ENCODE measurements at regions not wholly inside any gene's neighbourhood (a gene's known extent, or its start where the extent isn't known, plus 50 kb on each side); places are given as distances from the start of the nearest gene placed in this dataset.
A peak's percentile ranks its signal among the peaks of the same experiment; 100 is the strongest.

- Histone ChIP-seq H3K9ac (ENCODE audit: low read length) (no peak overlapping the region), H3K9me3 (ENCODE audit: control insufficient read depth, insufficient read depth, low read depth, low read length) (no peaks in the 10 kb centered on the region), H3K4me3 (ENCODE audit: low read depth, low read length) (no peak overlapping the region), H3K4me1 (ENCODE audit: control insufficient read depth, insufficient read depth, low read length) (peaks cover 5% of the 10 kb centered on the region; the same call in 1 of the 2 replicates), H3K27ac (ENCODE audit: low read depth, low read length) (no peak overlapping the region), H3K27me3 (ENCODE audit: control insufficient read depth, insufficient read depth, low read length) (no peaks in the 10 kb centered on the region), H3K36me3 (ENCODE audit: control insufficient read depth, insufficient read depth, low read length) (no peaks in the 10 kb centered on the region)
Observed at GRCh38 chr13:47671776-47672175, 329.3 kb downstream of the SUCLA2 start.

- Histone ChIP-seq H3K9me3 (ENCODE audit: control insufficient read depth, insufficient read depth, low read depth, low read length) (peaks cover 8% of the 10 kb centered on the region; the same call in 1 of the 2 replicates), H3K27ac (ENCODE audit: low read depth, low read length) (no peak overlapping the region), H3K36me3 (ENCODE audit: control insufficient read depth, insufficient read depth, low read length) (no peaks in the 10 kb centered on the region), H3K9ac (ENCODE audit: low read length) (no peak overlapping the region), H3K4me1 (ENCODE audit: control insufficient read depth, insufficient read depth, low read length) (peaks cover 4% of the 10 kb centered on the region; the same call in 1 of the 2 replicates), H3K27me3 (ENCODE audit: control insufficient read depth, insufficient read depth, low read length) (no peaks in the 10 kb centered on the region), H3K4me3 (ENCODE audit: low read depth, low read length) (no peak overlapping the region)
Observed at GRCh38 chr13:47665043-47665442, 336.0 kb downstream of the SUCLA2 start.

GRCh38 chr13:47661076-47661475 is 340.0 kb downstream of the SUCLA2 start:
- Histone ChIP-seq H3K27ac (ENCODE audit: low read depth, low read length) (no peak overlapping the region), H3K9me3 (ENCODE audit: control insufficient read depth, insufficient read depth, low read depth, low read length) (peaks cover 7% of the 10 kb centered on the region; the same call in 1 of the 2 replicates), H3K36me3 (ENCODE audit: control insufficient read depth, insufficient read depth, low read length) (no peaks in the 10 kb centered on the region), H3K27me3 (ENCODE audit: control insufficient read depth, insufficient read depth, low read length) (no peaks in the 10 kb centered on the region), H3K9ac (ENCODE audit: low read length) (no peak overlapping the region), H3K4me3 (ENCODE audit: low read depth, low read length) (no peak overlapping the region), H3K4me1 (ENCODE audit: control insufficient read depth, insufficient read depth, low read length) (peaks cover 4% of the 10 kb centered on the region; the same call in 1 of the 2 replicates)

- Histone ChIP-seq H3K9ac (ENCODE audit: low read length) (no peak overlapping the region), H3K27me3 (ENCODE audit: control insufficient read depth, insufficient read depth, low read length) (no peaks in the 10 kb centered on the region), H3K36me3 (ENCODE audit: control insufficient read depth, insufficient read depth, low read length) (no peaks in the 10 kb centered on the region), H3K4me3 (ENCODE audit: low read depth, low read length) (no peak overlapping the region), H3K27ac (ENCODE audit: low read depth, low read length) (no peak overlapping the region), H3K9me3 (ENCODE audit: control insufficient read depth, insufficient read depth, low read depth, low read length) (peaks cover 6% of the 10 kb centered on the region; the same call in 1 of the 2 replicates), H3K4me1 (ENCODE audit: control insufficient read depth, insufficient read depth, low read length) (no peaks in the 10 kb centered on the region)
Observed at GRCh38 chr13:47656651-47657050, 344.4 kb downstream of the SUCLA2 start.

- H3K9ac ChIP-seq (ENCODE audit: low read length), result no peak overlapping the region
- H3K36me3 ChIP-seq (ENCODE audit: control insufficient read depth, insufficient read depth, low read length), result no peaks in the 10 kb centered on the region
- no peak overlapping the region for H3K4me3 ChIP-seq (ENCODE audit: low read depth, low read length)
- H3K27me3 ChIP-seq (ENCODE audit: control insufficient read depth, insufficient read depth, low read length), result no peaks in the 10 kb centered on the region
- H3K4me1 ChIP-seq (ENCODE audit: control insufficient read depth, insufficient read depth, low read length), result no peaks in the 10 kb centered on the region
- no peaks in the 10 kb centered on the region for H3K9me3 ChIP-seq (ENCODE audit: control insufficient read depth, insufficient read depth, low read depth, low read length)
- H3K27ac ChIP-seq (ENCODE audit: low read depth, low read length), result no peak overlapping the region
Observed at GRCh38 chr13:47650209-47650608, 350.9 kb downstream of the SUCLA2 start.

- Histone ChIP-seq H3K4me3 (ENCODE audit: low read depth, low read length) (no peak overlapping the region), H3K9ac (ENCODE audit: low read length) (no peak overlapping the region), H3K36me3 (ENCODE audit: control insufficient read depth, insufficient read depth, low read length) (no peaks in the 10 kb centered on the region), H3K27me3 (ENCODE audit: control insufficient read depth, insufficient read depth, low read length) (no peaks in the 10 kb centered on the region), H3K27ac (ENCODE audit: low read depth, low read length) (no peak overlapping the region), H3K9me3 (ENCODE audit: control insufficient read depth, insufficient read depth, low read depth, low read length) (no peaks in the 10 kb centered on the region), H3K4me1 (ENCODE audit: control insufficient read depth, insufficient read depth, low read length) (no peaks in the 10 kb centered on the region)
Observed at GRCh38 chr13:47647001-47647400, 354.1 kb downstream of the SUCLA2 start.

GRCh38 chr13:47646298-47646697 is 354.8 kb downstream of the SUCLA2 start:
- H3K4me3 ChIP-seq (ENCODE audit: low read depth, low read length), result no peak overlapping the region
- H3K27ac ChIP-seq (ENCODE audit: low read depth, low read length), result no peak overlapping the region
- H3K9me3 ChIP-seq (ENCODE audit: control insufficient read depth, insufficient read depth, low read depth, low read length), result no peaks in the 10 kb centered on the region
- no peaks in the 10 kb centered on the region for H3K4me1 ChIP-seq (ENCODE audit: control insufficient read depth, insufficient read depth, low read length)
- no peaks in the 10 kb centered on the region for H3K36me3 ChIP-seq (ENCODE audit: control insufficient read depth, insufficient read depth, low read length)
- no peak overlapping the region for H3K9ac ChIP-seq (ENCODE audit: low read length)
- no peaks in the 10 kb centered on the region for H3K27me3 ChIP-seq (ENCODE audit: control insufficient read depth, insufficient read depth, low read length)

- H3K4me1 ChIP-seq (ENCODE audit: control insufficient read depth, insufficient read depth, low read length), result no peaks in the 10 kb centered on the region
- H3K27me3 ChIP-seq (ENCODE audit: control insufficient read depth, insufficient read depth, low read length), result no peaks in the 10 kb centered on the region
- no peak overlapping the region for H3K4me3 ChIP-seq (ENCODE audit: low read depth, low read length)
- no peak overlapping the region for H3K27ac ChIP-seq (ENCODE audit: low read depth, low read length)
- H3K9ac ChIP-seq (ENCODE audit: low read length), result no peak overlapping the region
- H3K9me3 ChIP-seq (ENCODE audit: control insufficient read depth, insufficient read depth, low read depth, low read length), result peaks cover 5% of the 10 kb centered on the region; the same call in 1 of the 2 replicates
- H3K36me3 ChIP-seq (ENCODE audit: control insufficient read depth, insufficient read depth, low read length), result no peaks in the 10 kb centered on the region
Observed at GRCh38 chr13:47639738-47640447, 361.2 kb downstream of the SUCLA2 start.

GRCh38 chr13:47638627-47639026 is 362.4 kb downstream of the SUCLA2 start:
- Histone ChIP-seq H3K9ac (ENCODE audit: low read length) (no peak overlapping the region), H3K36me3 (ENCODE audit: control insufficient read depth, insufficient read depth, low read length) (no peaks in the 10 kb centered on the region), H3K27ac (ENCODE audit: low read depth, low read length) (no peak overlapping the region), H3K27me3 (ENCODE audit: control insufficient read depth, insufficient read depth, low read length) (no peaks in the 10 kb centered on the region), H3K4me3 (ENCODE audit: low read depth, low read length) (no peak overlapping the region), H3K9me3 (ENCODE audit: control insufficient read depth, insufficient read depth, low read depth, low read length) (peaks cover 9% of the 10 kb centered on the region), H3K4me1 (ENCODE audit: control insufficient read depth, insufficient read depth, low read length) (no peaks in the 10 kb centered on the region)

GRCh38 chr13:47632311-47632710 is 368.8 kb downstream of the SUCLA2 start:
- peaks cover 14% of the 10 kb centered on the region for H3K9me3 ChIP-seq (ENCODE audit: control insufficient read depth, insufficient read depth, low read depth, low read length)
- no peaks in the 10 kb centered on the region for H3K36me3 ChIP-seq (ENCODE audit: control insufficient read depth, insufficient read depth, low read length)
- no peak overlapping the region for H3K4me3 ChIP-seq (ENCODE audit: low read depth, low read length)
- no peak overlapping the region for H3K9ac ChIP-seq (ENCODE audit: low read length)
- peaks cover 10% of the 10 kb centered on the region for H3K4me1 ChIP-seq (ENCODE audit: control insufficient read depth, insufficient read depth, low read length)
- H3K27me3 ChIP-seq (ENCODE audit: control insufficient read depth, insufficient read depth, low read length), result no peaks in the 10 kb centered on the region
- peak overlapping the region; percentile 14; the same call in 1 of the 2 replicates for H3K27ac ChIP-seq (ENCODE audit: low read depth, low read length)

- Histone ChIP-seq H3K27ac (ENCODE audit: low read depth, low read length) (no peak overlapping the region), H3K4me1 (ENCODE audit: control insufficient read depth, insufficient read depth, low read length) (peaks cover 10% of the 10 kb centered on the region), H3K9me3 (ENCODE audit: control insufficient read depth, insufficient read depth, low read depth, low read length) (peaks cover 5% of the 10 kb centered on the region; the same call in 1 of the 2 replicates), H3K27me3 (ENCODE audit: control insufficient read depth, insufficient read depth, low read length) (no peaks in the 10 kb centered on the region), H3K36me3 (ENCODE audit: control insufficient read depth, insufficient read depth, low read length) (no peaks in the 10 kb centered on the region), H3K9ac (ENCODE audit: low read length) (no peak overlapping the region), H3K4me3 (ENCODE audit: low read depth, low read length) (no peak overlapping the region)
Observed at GRCh38 chr13:47628666-47629065, 372.4 kb downstream of the SUCLA2 start.

Data from HUES6 (cell line).